Heart left ventricle (tissue), 16 donors: ENCODE measurements at regions not wholly inside any gene's neighbourhood (a gene's known extent, or its start where the extent isn't known, plus 50 kb on each side); places are given as distances from the start of the nearest gene placed in this dataset.

Experiments used
- ATAC-seq, 4 donors: fragments of 200-7000 bp; cut with Tn5 transposase; one replicate each; pipeline ENCODE4 v1.9.1; 2020 to 2022; ENCODE audit warnings: moderate library complexity in 4 of 4, mild to moderate bottlenecking in 3 of 4, moderate number of reproducible peaks in 1 of 4
- DNase-seq, 5 donors: peaks; one replicate each; pipeline ENCODE4 v3.0.0-alpha.2; 2020
- H3K27ac ChIP-seq, 12 donors: fragments of 200-600 bp; sonication (generic) in 4 of 12; one replicate each; pipeline versions ENCODE4 v1.5.0 to v1.8.0; 2016 to 2022; ENCODE audit warnings: mild to moderate bottlenecking in 2 of 12
- H3K27me3 ChIP-seq, 9 donors: fragments of 200-600 bp; sonication (generic) in 2 of 9; one replicate each; pipeline versions ENCODE4 v1.5.1 to v1.8.0; 2016 to 2022; ENCODE audit warnings: mild to moderate bottlenecking in 3 of 9
- H3K36me3 ChIP-seq, 9 donors: fragments of 200-600 bp; sonication (generic) in 2 of 9; one replicate each; pipeline versions ENCODE4 v1.5.0 to v1.8.0; 2018 to 2022; ENCODE audit warnings: mild to moderate bottlenecking in 2 of 9
- H3K4me1 ChIP-seq, 12 donors: fragments of 200-600 bp; sonication (generic) in 4 of 12; one replicate each; pipeline versions ENCODE4 v1.5.0 to v1.8.0; 2016 to 2022; ENCODE audit warnings: mild to moderate bottlenecking in 3 of 12
- H3K4me3 ChIP-seq, 12 donors: fragments of 200-600 bp; sonication (generic) in 4 of 12; one replicate each; pipeline versions ENCODE4 v1.5.0 to v1.8.0; 2017 to 2022; ENCODE audit warnings: mild to moderate bottlenecking in 9 of 12, moderate library complexity in 4 of 12
- H3K9me3 ChIP-seq, 12 donors: fragments of 200-600 bp; sonication (generic) in 4 of 12; one replicate each; pipeline versions ENCODE4 v1.5.0 to v1.8.0; 2016 to 2022; ENCODE audit warnings: mild to moderate bottlenecking in 1 of 12
- CTCF ChIP-seq, 12 donors: fragments of 200-600 bp; sonication (generic) in 4 of 12; IDR thresholded peaks; one replicate each; pipeline versions ENCODE4 v1.5.0 to v1.8.0; 2018 to 2022; ENCODE audit warnings: antibody characterized with exemption in 12 of 12, mild to moderate bottlenecking in 5 of 12
- POLR2A ChIP-seq, 2 donors: fragments of 450-650 bp; IDR thresholded peaks; one replicate each; pipeline ENCODE4 v1.6.1; 2017; ENCODE audit warnings: antibody characterized with exemption in 2 of 2, mild to moderate bottlenecking in 2 of 2, moderate library complexity in 2 of 2
- WGBS, 4 donors: extraction: QIAGEN DNeasy Blood & Tissue Kit in 2 of 4; methylation state at CpG; one replicate each; pipeline versions ENCODE4 v1.1.5 to v1.1.7; 2013 to 2018; 5-methylcytosine and 5-hydroxymethylcytosine counted together
- intact Hi-C, 10 donors: fragments of 100-400 bp; cut with DNase I; formaldehyde crosslinking; loops; one replicate each; pipeline versions ENCODE4 v1.11.1 to v1.14.2; 2022
- donor health status: ischemic (EF 13 %, LVEDD 7.1; RV severe dilation, severe dysfunction).
- donor health status: healthy with polysubstance abuse.
- donor health status: DM: no; HTN: yes; CAD: no.
- donor health status: DM: no; HTN: no; CAD: no.
- donor health status: ischemic (EF 25% LVEDD 6.9; RV normal size, moderate dysfunction).
- donor health status: ischemic (EF 25% LVEDD 5.7; RV mildly dilated, moderate dysfunction).
- donor health status: healthy.
- donor health status: DM: yes; HTN: yes; CAD: no.
- donor health status: ischemic (EF 35%, LVEDD 5.7; RV mildly dilated, moderate dysfunction).
- donor health status: nonischemic (EF 11% LVEDD 7.7; RV severe dilation, severe dysfunction).
- donor health status: DM: yes; HTN: yes; CAD: no.
- donor health status: PGD.
- donor health status: ischemic (EF 29% LVEDD 5.4; RV normal size, mild dysfunction).
- donor health status: nonischemic (EF 23%, LVEDD 6.1; RV moderate dilation, normal function).

DNA sequence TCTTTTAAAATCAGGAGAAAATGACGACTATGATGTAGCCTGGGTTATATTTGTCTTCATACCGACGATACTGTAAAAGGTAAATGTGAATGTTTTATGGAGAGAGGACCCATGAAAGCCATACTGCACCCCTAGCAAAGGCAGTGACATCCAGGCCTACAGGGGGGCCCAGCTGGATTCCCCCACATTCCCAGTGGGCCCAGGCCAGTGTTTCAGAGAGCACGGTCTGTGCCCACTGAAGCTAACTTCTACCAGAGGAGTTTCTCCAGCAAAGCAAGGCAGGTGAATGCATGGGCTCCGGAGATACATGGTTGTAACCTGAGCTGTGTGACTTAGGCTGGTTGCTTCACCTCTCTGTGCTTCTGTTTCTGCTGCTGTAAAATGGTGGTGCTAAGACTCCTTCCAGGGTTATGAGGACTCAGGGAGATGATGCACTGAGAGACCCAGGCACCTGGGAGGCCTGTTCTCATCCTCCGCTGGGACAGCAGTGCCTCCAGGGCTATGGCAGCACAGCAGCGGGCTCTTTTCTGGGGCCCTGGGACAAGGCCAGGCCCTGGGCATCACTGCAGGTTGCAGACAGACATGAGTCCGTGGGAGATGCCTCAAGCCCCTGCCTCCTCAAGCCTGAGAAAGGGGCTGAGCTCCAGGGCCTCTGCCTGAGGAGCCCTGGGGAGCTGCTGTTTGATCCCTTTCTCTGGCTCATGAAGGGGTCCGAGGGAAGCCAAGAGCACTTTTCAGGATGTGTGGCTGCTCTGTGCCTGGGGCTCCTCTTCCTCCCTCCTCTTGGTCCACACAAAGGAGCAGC, 73.7 kb downstream of the SERPINA3 start:
- DNase-seq (no peak), ATAC-seq (no peak)
- H3K36me3 ChIP-seq, result no peaks in the 10 kb centered on the region
- H3K4me1 ChIP-seq, result peaks cover 0 to 8% (median 0%) of the 10 kb centered on the region in 12 donors
- no peak overlapping the region for H3K4me3 ChIP-seq
- TF ChIP-seq CTCF (IDR thresholded peaks at IDR 0.05), result no peak
- intact Hi-C loops, result loop anchor here in 5 of 10 donors (5.0 to 10.0 kb wide), 6 partner anchors 66 to 746 kb away; no protein-coding TSS in a partner anchor
- H3K9me3 ChIP-seq, result no peaks in the 10 kb centered on the region
- H3K27ac ChIP-seq, result no peak overlapping the region
- peaks cover 0 to 24% (median 6%) of the 10 kb centered on the region in 9 donors for H3K27me3 ChIP-seq
- 78 to 81% (median 80%) methylated on average over 9 of the region's 9 CpGs for WGBS, 4 donors

GRCh38 chr14:94685166-94685581, 73.0 kb downstream of the SERPINA3 start:
- no peak for TF ChIP-seq CTCF (IDR thresholded peaks at IDR 0.05)
- no peak for TF ChIP-seq POLR2A (IDR thresholded peaks at IDR 0.05)
- 70 to 90% (median 72%) methylated on average over 3 to 7 of the region's 7 CpGs for WGBS, 4 donors
- Histone ChIP-seq H3K9me3 (no peaks in the 10 kb centered on the region), H3K4me1 (peaks cover 0 to 8% (median 0%) of the 10 kb centered on the region in 12 donors), H3K27ac (no peak overlapping the region), H3K4me3 (no peak overlapping the region), H3K36me3 (no peaks in the 10 kb centered on the region), H3K27me3 (peaks cover 0 to 26% (median 3%) of the 10 kb centered on the region in 9 donors)
- DNase-seq, result no peak
- intact Hi-C loops, result loop anchor here in 5 of 10 donors (5.0 to 10.0 kb wide), 6 partner anchors 67 to 747 kb away; no protein-coding TSS in a partner anchor
- no peak for ATAC-seq

- ATAC-seq (no peak), DNase-seq (peak in 1 of 5 donors; percentile 5)
- no peaks in the 10 kb centered on the region for H3K9me3 ChIP-seq
- H3K4me1 ChIP-seq, result no peaks in the 10 kb centered on the region
- H3K36me3 ChIP-seq, result no peaks in the 10 kb centered on the region
- H3K27me3 ChIP-seq, result peaks cover 0 to 37% (median 2%) of the 10 kb centered on the region in 9 donors
- intact Hi-C loops, result loop anchor here in 1 of 10 donors (10.0 kb wide), 1 partner anchor 512 kb away; no protein-coding TSS in a partner anchor
- no peak overlapping the region for H3K4me3 ChIP-seq
- no peak for TF ChIP-seq POLR2A (IDR thresholded peaks at IDR 0.05)
- TF ChIP-seq CTCF (IDR thresholded peaks at IDR 0.05), result no peak
- no peak overlapping the region for H3K27ac ChIP-seq
- WGBS, 4 donors, result 80 to 90% (median 82%) methylated on average over 5 of the region's 5 CpGs
Observed at GRCh38 chr14:94682736-94683135, 70.5 kb downstream of the SERPINA3 start.

DNA sequence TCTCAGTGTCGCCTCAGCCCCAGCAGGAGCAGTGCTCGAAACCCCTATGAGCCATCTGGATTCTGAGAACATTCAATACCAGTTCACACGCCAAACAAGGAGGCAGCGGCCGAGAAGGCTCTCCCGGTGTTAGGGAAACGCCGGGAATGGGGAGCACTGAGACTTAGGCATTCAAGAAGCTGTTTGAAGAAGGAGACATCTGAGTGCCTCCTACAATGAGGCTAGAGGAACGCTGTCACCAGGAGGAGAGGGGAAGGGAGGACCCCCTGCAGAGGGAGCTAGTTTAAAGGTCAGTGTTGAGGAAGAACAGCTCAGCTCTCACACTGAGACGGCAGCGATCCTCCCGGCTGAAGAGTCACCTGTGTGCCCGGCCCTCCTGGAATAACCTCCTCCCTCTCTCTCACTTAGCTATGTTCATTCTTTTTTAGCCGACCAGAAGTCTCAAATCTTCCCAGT, 69.9 kb downstream of the SERPINA3 start:
- Histone ChIP-seq H3K27me3 (peaks cover 0 to 38% (median 2%) of the 10 kb centered on the region in 9 donors), H3K27ac (no peak overlapping the region), H3K4me1 (no peaks in the 10 kb centered on the region), H3K9me3 (no peaks in the 10 kb centered on the region), H3K4me3 (no peak overlapping the region), H3K36me3 (no peaks in the 10 kb centered on the region)
- intact Hi-C loops, result loop anchor here in 1 of 10 donors (10.0 kb wide), 1 partner anchor 513 kb away; no protein-coding TSS in a partner anchor
- no peak for ATAC-seq
- TF ChIP-seq POLR2A (IDR thresholded peaks at IDR 0.05) (no peak), CTCF (IDR thresholded peaks at IDR 0.05) (no peak)
- WGBS, 4 donors, result 48 to 56% (median 49%) methylated on average over 14 of the region's 14 CpGs
- no peak for DNase-seq
